ENCODE measurements at regions not wholly inside any gene's neighbourhood (a gene's known extent, or its start where the extent isn't known, plus 50 kb on each side); places are given as distances from the start of the nearest gene placed in this dataset.

DNA sequence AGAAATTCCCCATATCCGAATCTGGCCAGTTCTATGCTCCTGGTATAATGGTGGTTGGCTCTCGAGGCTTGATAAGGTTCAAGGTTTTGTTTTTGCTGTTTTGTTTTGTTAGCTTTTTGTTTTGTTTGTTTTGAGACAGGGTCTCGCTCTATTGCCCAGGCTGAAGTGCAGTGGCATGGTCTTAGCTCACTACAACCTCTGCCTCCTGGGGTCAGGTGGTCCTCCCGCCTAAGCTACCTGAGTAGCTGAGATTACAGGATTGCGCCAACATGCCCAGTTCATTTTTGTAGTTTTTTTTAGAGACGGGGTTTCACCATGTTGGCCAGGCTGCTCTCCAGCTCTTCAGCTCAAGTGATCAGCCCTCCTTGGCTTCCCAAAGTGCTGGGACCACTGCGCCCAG lies 109.1 kb upstream of the ERRFI1 start:
- no peak overlapping the region for H3K4me3 ChIP-seq (ENCODE audit: low read depth, low read length)

DNA sequence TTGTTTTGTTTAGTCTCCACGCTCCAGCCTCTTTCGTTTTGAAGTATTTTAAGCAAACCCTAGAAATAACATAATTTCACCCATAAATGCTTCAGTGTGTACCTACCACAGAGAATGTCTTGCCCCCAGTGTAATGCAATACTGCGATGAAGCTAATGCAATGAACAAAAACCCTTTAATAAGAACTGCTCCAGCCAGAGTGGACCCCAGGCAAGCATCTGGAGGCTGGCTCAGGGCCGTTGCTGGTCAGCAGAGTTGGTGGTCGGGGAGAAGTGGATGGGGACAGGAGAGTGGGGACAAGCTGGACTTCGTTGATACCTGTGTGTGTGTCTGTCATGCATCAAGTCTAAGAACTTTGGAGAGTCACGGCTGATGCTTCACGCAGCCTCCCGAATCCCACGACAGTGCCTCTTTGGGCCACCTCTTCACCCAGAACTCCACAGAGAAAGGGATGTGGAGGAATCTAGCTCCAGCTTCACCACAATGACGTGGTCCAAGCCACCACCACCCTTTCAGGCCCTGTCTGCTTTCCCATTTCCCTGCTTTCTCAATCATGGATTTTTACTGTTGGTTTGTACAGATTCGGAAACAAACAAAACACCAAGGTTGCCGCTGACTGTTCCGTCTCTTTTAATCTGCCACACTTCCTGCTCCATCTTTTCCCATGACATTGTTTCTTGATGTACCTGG lies 108.6 kb upstream of the ERRFI1 start:
- TF ChIP-seq, protein P1, sequence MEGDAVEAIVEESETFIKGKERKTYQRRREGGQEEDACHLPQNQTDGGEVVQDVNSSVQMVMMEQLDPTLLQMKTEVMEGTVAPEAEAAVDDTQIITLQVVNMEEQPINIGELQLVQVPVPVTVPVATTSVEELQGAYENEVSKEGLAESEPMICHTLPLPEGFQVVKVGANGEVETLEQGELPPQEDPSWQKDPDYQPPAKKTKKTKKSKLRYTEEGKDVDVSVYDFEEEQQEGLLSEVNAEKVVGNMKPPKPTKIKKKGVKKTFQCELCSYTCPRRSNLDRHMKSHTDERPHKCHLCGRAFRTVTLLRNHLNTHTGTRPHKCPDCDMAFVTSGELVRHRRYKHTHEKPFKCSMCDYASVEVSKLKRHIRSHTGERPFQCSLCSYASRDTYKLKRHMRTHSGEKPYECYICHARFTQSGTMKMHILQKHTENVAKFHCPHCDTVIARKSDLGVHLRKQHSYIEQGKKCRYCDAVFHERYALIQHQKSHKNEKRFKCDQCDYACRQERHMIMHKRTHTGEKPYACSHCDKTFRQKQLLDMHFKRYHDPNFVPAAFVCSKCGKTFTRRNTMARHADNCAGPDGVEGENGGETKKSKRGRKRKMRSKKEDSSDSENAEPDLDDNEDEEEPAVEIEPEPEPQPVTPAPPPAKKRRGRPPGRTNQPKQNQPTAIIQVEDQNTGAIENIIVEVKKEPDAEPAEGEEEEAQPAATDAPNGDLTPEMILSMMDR (IDR thresholded peaks at IDR 0.05; ENCODE audit: low read depth, low read length) = no peak
- H3K4me3 ChIP-seq (ENCODE audit: low read depth, low read length) = no peak overlapping the region; the same call in 1 of the 2 replicates

More for the DNA sequence above, 109.1 kb upstream of the ERRFI1 start:
- TF ChIP-seq, protein P1 (IDR thresholded peaks at IDR 0.05; ENCODE audit: low read depth, low read length) = no peak

DNA sequence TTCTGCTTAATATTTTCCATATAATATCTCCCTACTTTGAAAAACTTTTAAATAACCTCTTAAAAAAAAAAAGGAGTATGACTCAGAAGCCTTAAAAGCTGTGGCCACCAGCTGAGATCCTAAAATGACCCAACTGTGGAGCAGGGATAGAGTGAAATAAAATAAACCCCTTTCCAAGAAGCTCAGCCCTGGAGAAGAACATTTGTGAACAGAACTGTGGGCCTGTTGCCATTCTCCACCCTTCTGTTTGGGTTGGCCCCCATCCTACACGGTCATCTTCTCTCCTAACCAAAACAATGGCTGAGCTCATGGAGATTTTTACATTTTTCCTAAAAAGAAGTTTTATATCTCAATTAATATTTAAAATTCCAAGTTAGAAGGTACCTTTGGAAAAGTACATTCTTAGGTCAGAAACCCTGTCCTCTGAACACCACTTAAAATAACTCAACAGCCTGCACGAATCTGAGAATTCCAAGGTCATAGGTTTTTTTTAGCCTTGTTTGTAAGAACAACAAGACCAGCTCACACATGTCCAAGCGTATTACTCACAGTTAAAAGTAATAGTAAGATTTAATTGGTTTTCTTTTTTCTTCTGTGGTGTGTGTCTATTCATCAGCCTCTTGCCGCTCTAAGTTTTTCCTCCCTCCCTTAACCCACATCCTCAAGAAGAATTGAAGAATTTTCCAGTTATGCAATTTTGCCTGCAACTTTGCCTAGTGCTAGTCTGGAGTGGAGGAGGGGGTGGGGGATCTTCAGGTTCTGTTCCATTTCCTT lies 107.7 kb upstream of the ERRFI1 start:
- 0 out of 2 replicates have a peak overlapping the region, but pooled peaks have one; percentile 17 for H3K4me3 ChIP-seq (ENCODE audit: low read depth, low read length)
- TF ChIP-seq, protein P1 (IDR thresholded peaks at IDR 0.05; ENCODE audit: low read depth, low read length) = no peak

DNA sequence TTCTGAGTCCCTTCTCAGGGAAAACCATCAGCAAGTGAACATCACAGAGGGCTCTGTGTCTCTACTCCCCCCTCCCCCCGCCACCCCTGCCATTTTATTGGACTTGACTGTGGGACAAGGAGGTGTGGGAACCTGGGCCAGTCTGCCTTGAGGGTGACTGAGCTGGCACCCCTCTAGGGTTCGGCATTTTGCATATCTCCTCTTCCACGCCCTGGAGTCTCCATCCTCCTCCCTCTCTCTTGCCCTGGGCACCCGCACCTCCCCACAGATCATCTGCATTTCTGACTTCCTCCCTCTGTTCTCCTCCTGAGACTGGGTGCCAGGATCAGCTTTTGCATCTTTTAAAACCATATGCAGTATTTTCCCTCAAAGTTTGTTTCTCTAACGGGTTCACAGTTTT lies 107.1 kb upstream of the ERRFI1 start:
- TF ChIP-seq, protein P1 (IDR thresholded peaks at IDR 0.05; ENCODE audit: low read depth, low read length) = no peak
- no peak overlapping the region for H3K4me3 ChIP-seq (ENCODE audit: low read depth, low read length)

DNA sequence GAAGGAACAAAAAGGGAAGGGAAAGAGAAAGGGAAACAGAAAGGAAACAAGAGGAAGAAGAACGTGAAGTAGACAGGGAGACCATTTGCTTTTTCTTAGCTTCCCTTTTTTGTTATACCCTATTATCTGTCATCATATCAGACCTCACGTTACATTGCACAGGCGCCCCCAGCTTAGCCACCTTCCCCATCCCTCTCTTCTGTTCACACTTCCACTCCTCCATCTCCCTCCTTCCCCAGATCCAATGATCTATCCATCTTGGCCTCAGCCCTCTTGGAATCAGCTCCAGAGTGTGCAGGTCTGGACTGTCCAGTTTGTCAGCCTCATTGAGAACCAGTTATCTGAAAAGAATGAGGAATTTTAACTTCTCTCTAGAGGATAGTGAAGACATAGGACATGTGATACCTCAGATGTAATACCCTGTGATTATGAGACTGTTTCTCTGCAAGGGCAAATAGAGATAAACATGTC lies 101.1 kb upstream of the ERRFI1 start:
- TF ChIP-seq, protein P1 (IDR thresholded peaks at IDR 0.05; ENCODE audit: low read depth, low read length) = no peak
- H3K4me3 ChIP-seq (ENCODE audit: low read depth, low read length) = no peak overlapping the region

DNA sequence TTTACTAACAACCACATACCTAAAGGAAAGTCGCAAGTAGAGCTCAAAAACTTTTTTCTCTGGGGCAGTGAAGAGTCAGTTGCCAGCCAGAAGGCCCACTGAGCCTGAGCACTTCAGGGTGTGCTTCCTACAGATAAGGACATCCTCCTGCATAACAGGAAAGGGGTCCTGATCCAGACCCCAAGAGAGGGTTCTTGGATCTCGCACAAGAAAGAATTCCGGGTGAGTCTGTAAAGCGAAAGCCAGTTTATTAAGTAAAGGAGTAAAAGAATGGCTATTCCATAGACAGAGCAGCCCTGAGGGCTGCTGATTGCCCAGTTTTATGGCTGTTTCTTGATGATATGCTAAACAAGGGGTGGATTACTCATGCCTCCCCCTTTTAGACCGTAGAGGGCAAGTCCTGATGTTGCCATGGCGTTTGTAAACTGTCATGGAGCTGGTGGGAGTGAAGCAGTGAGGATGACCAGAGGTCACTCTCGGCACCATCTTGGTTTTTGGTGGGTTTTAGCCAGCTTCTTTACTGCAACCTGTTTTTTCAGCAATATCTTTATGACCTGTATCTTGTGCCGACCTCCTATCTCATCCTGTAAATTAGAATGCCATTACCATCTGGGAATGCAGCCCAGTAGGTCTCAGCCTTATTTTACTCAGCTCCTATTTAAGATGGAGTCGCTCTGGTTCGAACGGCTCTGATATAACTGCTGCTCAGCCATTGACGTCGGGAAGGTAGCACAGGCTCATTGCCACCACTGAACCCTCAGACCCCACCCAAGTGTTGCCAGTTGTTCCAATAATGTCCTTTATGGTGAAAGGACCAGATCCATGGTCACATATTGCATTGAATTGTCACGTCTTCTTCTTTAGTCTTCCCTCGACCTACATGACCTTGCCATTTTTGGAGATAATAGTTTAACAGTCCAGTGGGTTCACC lies 96.6 kb upstream of the ERRFI1 start:
- TF ChIP-seq, protein P1 (IDR thresholded peaks at IDR 0.05; ENCODE audit: low read depth, low read length) = no peak

More for the DNA sequence above, 96.6 kb upstream of the ERRFI1 start:
- H3K4me3 ChIP-seq (ENCODE audit: low read depth, low read length) = no peak overlapping the region

Measured in WI38 (cell line).